ENCODE measurements at regions not wholly inside any gene's neighbourhood (a gene's known extent, or its start where the extent isn't known, plus 50 kb on each side); places are given as distances from the start of the nearest gene placed in this dataset.

- Mint-ChIP-seq H3K4me1 (peaks cover 2% of the 10 kb centered on the region in 2 experiments; a peak in 2 of 4 replicates), H3K36me3 (ENCODE audit: insufficient read depth in 1 of 3, low read depth in 3 of 3) (no peaks in the 10 kb centered on the region), H3K9me3 (no peaks in the 10 kb centered on the region), H3K27me3 (ENCODE audit: low read depth) (no peaks in the 10 kb centered on the region), H3K4me3 (no peak overlapping the region), H3K27ac (no peak overlapping the region)
- Histone ChIP-seq H2AK5ac (ENCODE audit: insufficient read length, low read length) (no peak overlapping the region), H3K14ac (ENCODE audit: insufficient read depth, low read length) (no peak overlapping the region), H2BK5ac (ENCODE audit: insufficient read length, low read length) (no peak overlapping the region), H2BK120ac (ENCODE audit: low read depth, low read length, poor library complexity, severe bottlenecking) (no peak overlapping the region), H3K23me2 (ENCODE audit: insufficient read length, low read depth, low read length, poor library complexity, severe bottlenecking) (no peaks in the 10 kb centered on the region), H4K91ac (ENCODE audit: insufficient read length, low read depth, low read length) (no peak overlapping the region), H3K18ac (ENCODE audit: insufficient read length, low read depth, low read length) (no peak overlapping the region), H3K4me2 (ENCODE audit: insufficient read depth, insufficient read length, low read length) (no peak overlapping the region), H2BK20ac (ENCODE audit: low read depth, low read length, poor library complexity, severe bottlenecking) (no peak overlapping the region), H3K4ac (ENCODE audit: low read depth, low read length) (no peak overlapping the region), H3K9ac (ENCODE audit: extremely low read depth, insufficient read length, low read length) (no peak overlapping the region), H3K79me1 (ENCODE audit: insufficient read depth, low read depth, low read length, poor library complexity, severe bottlenecking) (no peaks in the 10 kb centered on the region), H4K20me1 (ENCODE audit: control insufficient read depth, insufficient read depth, insufficient read length) (no peaks in the 10 kb centered on the region), H2BK15ac (ENCODE audit: low read depth, low read length) (no peak overlapping the region), H3K27me3 (ENCODE audit: insufficient read depth, low read length) (no peaks in the 10 kb centered on the region), H3T11ph (ENCODE audit: low read length) (no peak overlapping the region), H3K27ac (ENCODE audit: insufficient read length, low read depth, low read length) (no peak overlapping the region), H3K4me1 (ENCODE audit: insufficient read depth, low read length) (no peaks in the 10 kb centered on the region), H4K5ac (ENCODE audit: insufficient read length, low read depth, low read length) (no peak overlapping the region), H3K23ac (ENCODE audit: insufficient read length, low read depth, low read length) (no peak overlapping the region), H3K79me2 (ENCODE audit: insufficient read depth, low read length) (no peaks in the 10 kb centered on the region), H4K8ac (replicated peaks; ENCODE audit: insufficient read length, low read depth, low read length) (no peak overlapping the region), H3K56ac (ENCODE audit: insufficient read length, low read depth, low read length) (no peak overlapping the region), H2BK12ac (ENCODE audit: insufficient read length, low read depth, low read length) (no peak overlapping the region), H3K9me3 (ENCODE audit: control insufficient read depth, low read depth, low read length) (no peaks in the 10 kb centered on the region), H2AFZ (ENCODE audit: low read length) (no peak overlapping the region)
- no peak for TF ChIP-seq CTCF (conservative IDR thresholded peaks at IDR 0.05)
- DNase-seq, result no peak
- WGBS (ENCODE audit: extremely low coverage, insufficient read length, low lambda C conversion rate), result no CpG with 5 or more reads among the region's 4 CpGs
Measured at GRCh38 chr17:12390631-12391030, 275.1 kb upstream of the MYOCD start.

Data from H9 (cell line).